NOMO-1 treated with dmso at 0.1 percent for 144 hours (cell line): ENCODE measurements at regions not wholly inside any gene's neighbourhood (a gene's known extent, or its start where the extent isn't known, plus 50 kb on each side); places are given as distances from the start of the nearest gene placed in this dataset.
"Not testable (repeated sequence)": the region's sequence is repeated elsewhere in the genome, so short reads cannot be mapped to it uniquely, and the experiment has no call there.

Experiments used
- DNase-seq: peaks from one replicate; lab custom pipeline; 2025; ENCODE audit not compliant: unreplicated experiment; lab: John Stamatoyannopoulos, UW

GRCh38 chr22:22756109-22756508 lies 111.7 kb downstream of the GGTLC2 start:
- DNase-seq = no peak

GRCh38 chr22:22756551-22757201 lies 112.3 kb downstream of the GGTLC2 start:
- not testable (repeated sequence) for DNase-seq

- DNase-seq = not testable (repeated sequence)
Observed at GRCh38 chr22:22758101-22758807, 113.8 kb downstream of the GGTLC2 start.

- DNase-seq = no peak
Observed at GRCh38 chr22:22759371-22759770, 115.0 kb downstream of the GGTLC2 start.

- no peak for DNase-seq
Observed at GRCh38 chr22:22759889-22760546, 115.6 kb downstream of the GGTLC2 start.

- DNase-seq = no peak
Observed at GRCh38 chr22:22761606-22761962, 117.2 kb downstream of the GGTLC2 start.

GRCh38 chr22:22761963-22762772 lies 117.8 kb downstream of the GGTLC2 start:
- DNase-seq = no peak

- no peak for DNase-seq
Observed at GRCh38 chr22:22763512-22763911, 119.1 kb downstream of the GGTLC2 start.

- DNase-seq = no peak
Observed at GRCh38 chr22:22764085-22764484, 119.7 kb downstream of the GGTLC2 start.

- DNase-seq = no peak
Observed at GRCh38 chr22:22767876-22768602, 119.6 kb upstream of the IGLL5 start.

GRCh38 chr22:22768885-22769284 lies 118.7 kb upstream of the IGLL5 start:
- DNase-seq = no peak

- no peak for DNase-seq
Observed at GRCh38 chr22:22769434-22770279, 118.0 kb upstream of the IGLL5 start.

- DNase-seq = no peak
Observed at GRCh38 chr22:22770280-22770871, 117.2 kb upstream of the IGLL5 start.

GRCh38 chr22:22770881-22771280 lies 116.7 kb upstream of the IGLL5 start:
- no peak for DNase-seq

GRCh38 chr22:22771696-22772377 lies 115.8 kb upstream of the IGLL5 start:
- no peak for DNase-seq

GRCh38 chr22:22772396-22772795 lies 115.2 kb upstream of the IGLL5 start:
- DNase-seq = no peak

GRCh38 chr22:22772883-22773282 lies 114.7 kb upstream of the IGLL5 start:
- no peak for DNase-seq

- no peak for DNase-seq
Observed at GRCh38 chr22:22773427-22773826, 114.2 kb upstream of the IGLL5 start.
